ENCODE measurements at regions not wholly inside any gene's neighbourhood (a gene's known extent, or its start where the extent isn't known, plus 50 kb on each side); places are given as distances from the start of the nearest gene placed in this dataset.

DNA sequence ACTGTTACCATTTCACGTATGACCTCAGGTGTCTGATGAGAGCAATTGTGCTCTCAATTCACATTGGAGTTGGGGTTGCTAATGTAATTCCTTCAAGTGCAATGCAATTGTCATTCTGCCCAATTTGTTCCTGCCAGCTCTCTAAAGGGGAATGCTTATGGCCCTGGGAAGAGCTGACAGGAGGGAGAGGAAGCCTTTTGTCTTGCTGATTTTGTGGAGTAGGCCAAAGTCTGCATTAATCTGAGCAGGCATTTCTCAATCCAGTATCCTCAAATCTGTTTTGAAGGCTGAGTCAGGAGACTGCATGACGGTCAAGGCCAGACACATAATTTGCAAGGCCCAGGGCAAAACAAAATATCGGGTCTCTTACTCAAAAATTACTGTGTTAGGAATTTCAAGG, 326.4 kb upstream of the SPHKAP start:
- TF ChIP-seq, protein P1, sequence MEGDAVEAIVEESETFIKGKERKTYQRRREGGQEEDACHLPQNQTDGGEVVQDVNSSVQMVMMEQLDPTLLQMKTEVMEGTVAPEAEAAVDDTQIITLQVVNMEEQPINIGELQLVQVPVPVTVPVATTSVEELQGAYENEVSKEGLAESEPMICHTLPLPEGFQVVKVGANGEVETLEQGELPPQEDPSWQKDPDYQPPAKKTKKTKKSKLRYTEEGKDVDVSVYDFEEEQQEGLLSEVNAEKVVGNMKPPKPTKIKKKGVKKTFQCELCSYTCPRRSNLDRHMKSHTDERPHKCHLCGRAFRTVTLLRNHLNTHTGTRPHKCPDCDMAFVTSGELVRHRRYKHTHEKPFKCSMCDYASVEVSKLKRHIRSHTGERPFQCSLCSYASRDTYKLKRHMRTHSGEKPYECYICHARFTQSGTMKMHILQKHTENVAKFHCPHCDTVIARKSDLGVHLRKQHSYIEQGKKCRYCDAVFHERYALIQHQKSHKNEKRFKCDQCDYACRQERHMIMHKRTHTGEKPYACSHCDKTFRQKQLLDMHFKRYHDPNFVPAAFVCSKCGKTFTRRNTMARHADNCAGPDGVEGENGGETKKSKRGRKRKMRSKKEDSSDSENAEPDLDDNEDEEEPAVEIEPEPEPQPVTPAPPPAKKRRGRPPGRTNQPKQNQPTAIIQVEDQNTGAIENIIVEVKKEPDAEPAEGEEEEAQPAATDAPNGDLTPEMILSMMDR (conservative IDR thresholded peaks at IDR 0.05; ENCODE audit: low read length), result no peak
- no peak for TF ChIP-seq EZH2phosphoT487 (IDR thresholded peaks at IDR 0.05; ENCODE audit: borderline replicate concordance)
- no peaks in the 10 kb centered on the region for H3K27me3 ChIP-seq (ENCODE audit: insufficient read depth, low read length, poor library complexity, severe bottlenecking)
- H3F3A ChIP-seq (ENCODE audit: low read depth), result no peaks in the 10 kb centered on the region
- no peak overlapping the region for H2AFZ ChIP-seq (ENCODE audit: low read length)
- no peaks in the 10 kb centered on the region for H4K20me1 ChIP-seq (ENCODE audit: insufficient read depth, low read length, poor library complexity, severe bottlenecking)
- no peak overlapping the region for H3K4me3 ChIP-seq (ENCODE audit: low read length, poor library complexity, severe bottlenecking)
- H3K9ac ChIP-seq (ENCODE audit: low read depth, low read length, poor library complexity, severe bottlenecking), result no peak overlapping the region
- no peaks in the 10 kb centered on the region for H3K79me2 ChIP-seq (ENCODE audit: insufficient read depth, low read length)
- no peak overlapping the region for H3K4me2 ChIP-seq (ENCODE audit: low read depth, low read length, poor library complexity, severe bottlenecking)
- no peaks in the 10 kb centered on the region for H3K9me2 ChIP-seq (replicated peaks; ENCODE audit: low read depth, low read length)
- H3K36me3 ChIP-seq (ENCODE audit: insufficient read depth, low read length), result no peaks in the 10 kb centered on the region
- no peaks in the 10 kb centered on the region for H3K9me3 ChIP-seq (ENCODE audit: insufficient read depth, low read depth, low read length)
- no peaks in the 10 kb centered on the region for H3K4me1 ChIP-seq (ENCODE audit: insufficient read depth, low read length, poor library complexity, severe bottlenecking)

DNA sequence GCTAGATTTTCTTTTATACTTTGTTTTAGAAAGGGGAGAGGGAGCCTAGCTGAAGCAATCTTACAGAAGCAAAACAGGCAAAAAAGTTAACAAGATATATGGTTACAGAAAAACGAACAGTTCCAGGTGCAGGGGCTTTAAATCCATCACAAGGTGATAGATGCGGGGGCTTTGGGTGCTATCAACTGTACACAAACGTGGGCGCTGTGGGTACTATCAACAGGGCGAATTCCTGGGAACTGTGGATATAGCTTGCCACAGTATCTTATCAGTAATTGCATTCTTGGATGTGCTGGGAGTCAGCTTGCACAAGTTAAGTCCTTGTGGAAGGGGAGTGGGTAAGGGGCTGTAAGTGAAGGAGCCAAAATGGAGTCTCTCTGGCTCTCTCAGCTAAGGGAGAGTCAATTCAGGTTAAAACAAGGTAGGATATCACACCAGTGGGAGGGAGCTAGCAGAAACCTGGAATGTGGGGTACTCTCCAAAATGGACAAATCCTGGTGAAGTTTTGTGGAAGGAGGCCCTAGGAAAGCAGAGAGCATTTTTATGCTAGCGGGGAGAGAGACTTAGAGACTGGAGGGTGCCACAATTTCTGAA, 325.8 kb upstream of the SPHKAP start:
- Histone ChIP-seq H4K20me1 (ENCODE audit: insufficient read depth, low read length, poor library complexity, severe bottlenecking) (no peaks in the 10 kb centered on the region), H3K4me3 (ENCODE audit: low read length, poor library complexity, severe bottlenecking) (no peak overlapping the region), H3F3A (ENCODE audit: low read depth) (no peaks in the 10 kb centered on the region), H3K27me3 (ENCODE audit: insufficient read depth, low read length, poor library complexity, severe bottlenecking) (no peaks in the 10 kb centered on the region), H3K4me2 (ENCODE audit: low read depth, low read length, poor library complexity, severe bottlenecking) (no peak overlapping the region), H3K79me2 (ENCODE audit: insufficient read depth, low read length) (no peaks in the 10 kb centered on the region), H3K36me3 (ENCODE audit: insufficient read depth, low read length) (no peaks in the 10 kb centered on the region), H2AFZ (ENCODE audit: low read length) (no peak overlapping the region), H3K9ac (ENCODE audit: low read depth, low read length, poor library complexity, severe bottlenecking) (no peak overlapping the region), H3K9me2 (replicated peaks; ENCODE audit: low read depth, low read length) (no peaks in the 10 kb centered on the region), H3K9me3 (ENCODE audit: insufficient read depth, low read depth, low read length) (no peaks in the 10 kb centered on the region), H3K4me1 (ENCODE audit: insufficient read depth, low read length, poor library complexity, severe bottlenecking) (no peaks in the 10 kb centered on the region)
- no peak for TF ChIP-seq EZH2phosphoT487 (IDR thresholded peaks at IDR 0.05; ENCODE audit: borderline replicate concordance)
- TF ChIP-seq, protein P1 (conservative IDR thresholded peaks at IDR 0.05; ENCODE audit: low read length), result no peak

DNA sequence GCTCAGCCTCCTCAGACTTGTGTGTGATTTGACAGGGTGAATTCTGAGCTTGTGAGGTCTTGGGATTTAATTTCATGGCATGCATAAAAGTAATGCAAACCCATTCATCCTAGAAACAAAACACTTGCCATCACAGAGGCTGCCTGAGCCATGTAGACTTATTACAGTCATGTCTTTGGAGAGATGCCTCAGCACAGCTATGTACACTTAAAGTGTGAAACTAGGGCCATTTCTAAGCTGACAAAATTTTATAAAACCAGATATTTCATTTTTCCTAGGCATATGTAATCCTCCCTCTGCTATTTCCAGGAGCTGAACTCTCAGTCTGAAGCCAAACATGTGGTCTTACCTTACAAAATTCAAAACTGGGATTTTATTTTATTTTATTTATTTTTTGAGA, 322.2 kb upstream of the SPHKAP start:
- Histone ChIP-seq H4K20me1 (ENCODE audit: insufficient read depth, low read length, poor library complexity, severe bottlenecking) (no peaks in the 10 kb centered on the region), H3K9me2 (replicated peaks; ENCODE audit: low read depth, low read length) (no peaks in the 10 kb centered on the region), H3K4me3 (ENCODE audit: low read length, poor library complexity, severe bottlenecking) (no peak overlapping the region), H3K4me2 (ENCODE audit: low read depth, low read length, poor library complexity, severe bottlenecking) (no peak overlapping the region), H2AFZ (ENCODE audit: low read length) (no peak overlapping the region), H3F3A (ENCODE audit: low read depth) (no peaks in the 10 kb centered on the region), H3K9me3 (ENCODE audit: insufficient read depth, low read depth, low read length) (no peaks in the 10 kb centered on the region), H3K79me2 (ENCODE audit: insufficient read depth, low read length) (no peaks in the 10 kb centered on the region), H3K36me3 (ENCODE audit: insufficient read depth, low read length) (no peaks in the 10 kb centered on the region), H3K9ac (ENCODE audit: low read depth, low read length, poor library complexity, severe bottlenecking) (no peak overlapping the region), H3K27me3 (ENCODE audit: insufficient read depth, low read length, poor library complexity, severe bottlenecking) (no peaks in the 10 kb centered on the region), H3K4me1 (ENCODE audit: insufficient read depth, low read length, poor library complexity, severe bottlenecking) (no peaks in the 10 kb centered on the region)
- TF ChIP-seq EZH2phosphoT487 (IDR thresholded peaks at IDR 0.05; ENCODE audit: borderline replicate concordance), result no peak
- TF ChIP-seq, protein P1 (conservative IDR thresholded peaks at IDR 0.05; ENCODE audit: low read length), result no peak

Measured in Loucy (cell line).